GM10248 (cell line): ENCODE measurements at regions not wholly inside any gene's neighbourhood (a gene's known extent, or its start where the extent isn't known, plus 50 kb on each side); places are given as distances from the start of the nearest gene placed in this dataset.

ENCODE experiments used
- CTCF ChIA-PET: fragments of 300-600 bp; sonication (Branson Sonifier 250); formaldehyde crosslinking; extraction: SDS; loops from one replicate; lab custom pipeline; 2021; ENCODE audit warnings: antibody characterized with exemption; lab: Yijun Ruan, JAX
- POLR2A ChIA-PET: fragments of 350-650 bp; sonication (Branson Sonifier 250); formaldehyde crosslinking; extraction: SDS; loops from one replicate; lab custom pipeline; 2020; ENCODE audit warnings: antibody characterized with exemption; lab: Yijun Ruan, JAX
- DNase-seq: peaks from one replicate; pipeline ENCODE4 v3.0.0; 2012; ENCODE audit errors: extremely low spot score
- CTCF ChIP-seq: IDR thresholded peaks from 2 replicates; pipeline ENCODE4 v1.5.1; 2012; ENCODE audit warnings: mild to moderate bottlenecking, low read depth; ENCODE audit errors: extremely low read depth, missing control alignments, control extremely low read depth

DNA sequence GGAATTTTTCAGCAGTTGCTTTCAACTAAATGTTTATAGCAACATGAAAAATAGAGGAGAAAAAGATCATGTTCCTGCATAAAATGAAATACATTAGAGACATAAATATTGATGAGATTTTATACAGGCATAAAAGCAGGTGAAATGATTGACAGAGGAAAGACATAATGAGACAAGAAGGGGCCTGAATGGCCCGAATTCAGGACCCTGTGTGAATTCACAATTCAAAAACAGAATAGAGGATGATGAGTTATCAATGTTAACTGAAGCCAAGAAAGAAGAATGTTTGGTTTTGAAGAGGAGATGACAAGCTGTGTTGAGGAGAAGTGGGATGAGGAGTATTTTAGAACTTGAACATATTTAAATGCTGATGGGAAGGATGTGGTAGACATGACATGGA lies 371.1 kb downstream of the FBXO8 start:
- DNase-seq: no peak
- no peak for TF ChIP-seq CTCF
- ChIA-PET CTCF (interaction anchor here (1.2 kb wide), 2 partner anchors 9 to 28 kb away, joined by 3 read pairs; no protein-coding TSS in a partner anchor), POLR2A (no interaction called here)

DNA sequence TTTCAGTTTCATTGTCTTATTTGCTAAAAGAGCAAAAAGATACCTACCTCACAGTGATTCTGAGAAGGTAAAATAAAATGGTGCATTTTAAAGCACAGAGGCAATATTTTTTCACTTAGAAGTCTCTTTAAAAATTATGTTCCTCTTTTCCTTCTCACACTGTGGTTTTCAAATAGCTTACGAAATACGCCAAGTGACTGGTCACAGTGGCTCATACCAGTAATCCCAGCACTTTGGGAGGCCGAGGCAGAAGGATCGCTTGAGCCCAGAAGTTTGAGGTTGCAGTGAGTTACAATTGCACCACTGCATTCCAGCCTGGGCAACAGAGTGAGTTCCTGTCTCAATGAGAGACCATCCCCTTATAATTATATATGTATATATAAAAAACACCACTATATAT lies 372.6 kb downstream of the FBXO8 start:
- no peak for DNase-seq
- TF ChIP-seq CTCF: no peak
- ChIA-PET CTCF (interaction anchor here (0.9 to 1.2 kb wide), 2 partner anchors 10 kb away, joined by 3 to 4 read pairs; no protein-coding TSS in a partner anchor), POLR2A (no interaction called here)

- ChIA-PET CTCF (no interaction called here), POLR2A (no interaction called here)
- DNase-seq: no peak
- TF ChIP-seq CTCF: no peak
These were observed 374.2 kb downstream of the FBXO8 start for GRCh38 chr4:173909294-173909693.

- CTCF ChIA-PET: no interaction called here
- no peak for TF ChIP-seq CTCF
- POLR2A ChIA-PET: no interaction called here
- no peak for DNase-seq
These were observed 369.8 kb upstream of the HAND2 start for GRCh38 chr4:173899813-173900212.

- DNase-seq: no peak
- ChIA-PET CTCF (no interaction called here), POLR2A (no interaction called here)
- no peak for TF ChIP-seq CTCF
These were observed 361.0 kb upstream of the HAND2 start for GRCh38 chr4:173891072-173891471.

- ChIA-PET CTCF (interaction anchor here (1.1 to 1.2 kb wide), 2 partner anchors 11 to 28 kb away, joined by 3 read pairs; no protein-coding TSS in a partner anchor), POLR2A (no interaction called here)
- DNase-seq: no peak
- TF ChIP-seq CTCF: no peak
These were observed 353.8 kb upstream of the HAND2 start for GRCh38 chr4:173883821-173884220.
